ENCODE measurements at regions not wholly inside any gene's neighbourhood (a gene's known extent, or its start where the extent isn't known, plus 50 kb on each side); places are given as distances from the start of the nearest gene placed in this dataset.

DNA sequence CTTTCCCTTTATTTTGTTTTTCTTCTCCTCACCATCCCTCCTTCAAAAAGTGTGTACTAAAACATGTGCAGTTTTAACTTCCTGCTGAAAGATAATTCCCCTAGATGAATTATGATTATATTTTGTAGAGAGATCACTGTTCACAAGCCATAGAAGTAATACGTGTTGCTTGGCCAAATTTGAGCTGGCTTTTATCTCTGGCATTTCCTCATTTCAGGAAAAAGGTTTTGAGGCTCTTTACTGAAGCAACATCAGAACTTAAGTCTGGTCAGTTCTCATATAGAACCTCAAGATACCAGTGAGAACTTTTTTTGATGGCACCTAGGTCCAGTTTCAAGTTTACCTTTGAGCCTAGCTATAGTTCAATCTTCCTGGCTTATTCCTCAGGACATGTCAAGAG, 463.3 kb downstream of the INHBA start:
- Histone ChIP-seq H3K36me3 (no peaks in the 10 kb centered on the region), H3K27me3 (no peaks in the 10 kb centered on the region), H3K9me3 (no peaks in the 10 kb centered on the region), H3K27ac (no peak overlapping the region), H3K4me1 (no peaks in the 10 kb centered on the region), H3K4me3 (no peak overlapping the region)
- intact Hi-C loops (cut with DNase I) = no loop called here
- TF ChIP-seq, protein P1, sequence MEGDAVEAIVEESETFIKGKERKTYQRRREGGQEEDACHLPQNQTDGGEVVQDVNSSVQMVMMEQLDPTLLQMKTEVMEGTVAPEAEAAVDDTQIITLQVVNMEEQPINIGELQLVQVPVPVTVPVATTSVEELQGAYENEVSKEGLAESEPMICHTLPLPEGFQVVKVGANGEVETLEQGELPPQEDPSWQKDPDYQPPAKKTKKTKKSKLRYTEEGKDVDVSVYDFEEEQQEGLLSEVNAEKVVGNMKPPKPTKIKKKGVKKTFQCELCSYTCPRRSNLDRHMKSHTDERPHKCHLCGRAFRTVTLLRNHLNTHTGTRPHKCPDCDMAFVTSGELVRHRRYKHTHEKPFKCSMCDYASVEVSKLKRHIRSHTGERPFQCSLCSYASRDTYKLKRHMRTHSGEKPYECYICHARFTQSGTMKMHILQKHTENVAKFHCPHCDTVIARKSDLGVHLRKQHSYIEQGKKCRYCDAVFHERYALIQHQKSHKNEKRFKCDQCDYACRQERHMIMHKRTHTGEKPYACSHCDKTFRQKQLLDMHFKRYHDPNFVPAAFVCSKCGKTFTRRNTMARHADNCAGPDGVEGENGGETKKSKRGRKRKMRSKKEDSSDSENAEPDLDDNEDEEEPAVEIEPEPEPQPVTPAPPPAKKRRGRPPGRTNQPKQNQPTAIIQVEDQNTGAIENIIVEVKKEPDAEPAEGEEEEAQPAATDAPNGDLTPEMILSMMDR (IDR thresholded peaks at IDR 0.05) = no peak
- no peak for ATAC-seq
- DNase-seq = no peak

DNA sequence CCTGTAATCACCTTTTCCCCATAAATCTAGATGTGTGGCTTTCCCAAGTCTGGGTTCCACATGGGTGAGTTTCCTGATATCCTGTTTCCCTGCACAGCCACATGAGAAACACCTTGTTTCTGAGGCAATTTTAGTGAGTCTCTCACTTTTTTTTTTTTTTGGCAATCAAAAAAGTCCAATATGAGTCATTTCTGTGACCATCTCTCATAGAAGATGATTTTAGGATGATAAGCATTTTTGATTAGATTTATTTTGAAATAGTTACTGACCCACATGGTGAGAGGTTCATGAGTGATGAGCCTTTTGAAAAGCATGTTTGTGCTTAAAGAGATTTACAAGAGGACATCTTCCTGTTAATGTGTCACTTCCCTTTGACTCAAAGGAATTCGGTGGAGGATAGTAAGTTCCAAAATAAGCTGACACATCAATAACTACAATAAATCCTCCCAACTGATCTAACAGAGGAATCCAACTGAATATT, 464.0 kb downstream of the INHBA start:
- intact Hi-C loops (cut with DNase I) = no loop called here
- TF ChIP-seq, protein P1 (IDR thresholded peaks at IDR 0.05) = no peak
- H3K36me3 ChIP-seq = no peaks in the 10 kb centered on the region

DNA sequence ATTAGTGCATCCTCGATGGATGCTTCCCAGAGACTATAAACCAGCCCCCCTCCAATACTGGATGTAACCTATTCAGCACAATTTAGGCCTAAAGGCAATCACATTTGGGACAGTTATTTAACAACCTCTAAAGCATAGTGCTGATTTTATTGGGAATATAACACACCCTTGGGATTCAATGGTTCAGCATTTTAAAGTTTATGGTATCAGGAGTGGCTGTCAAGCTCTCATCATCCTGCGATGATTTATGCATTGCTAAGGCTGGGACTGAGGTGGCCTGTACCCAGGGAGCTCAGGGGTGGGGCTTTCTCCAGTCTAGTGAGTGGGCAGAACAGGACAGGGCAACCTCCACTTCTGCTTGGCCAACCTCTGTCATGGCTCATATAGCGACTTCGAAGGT, 464.9 kb downstream of the INHBA start:
- ATAC-seq = no peak
- no peaks in the 10 kb centered on the region for H3K36me3 ChIP-seq
- no peaks in the 10 kb centered on the region for H3K27me3 ChIP-seq
- H3K27ac ChIP-seq = no peak overlapping the region
- H3K4me1 ChIP-seq = no peaks in the 10 kb centered on the region
- intact Hi-C loops (cut with DNase I) = no loop called here
- TF ChIP-seq, protein P1 (IDR thresholded peaks at IDR 0.05) = no peak
- no peaks in the 10 kb centered on the region for H3K9me3 ChIP-seq
- DNase-seq = no peak
- H3K4me3 ChIP-seq = no peak overlapping the region

More for the DNA sequence above, 464.0 kb downstream of the INHBA start:
- DNase-seq (no peak), ATAC-seq (no peak)
- Histone ChIP-seq H3K27ac (no peak overlapping the region), H3K9me3 (no peaks in the 10 kb centered on the region), H3K4me1 (no peaks in the 10 kb centered on the region), H3K27me3 (no peaks in the 10 kb centered on the region), H3K4me3 (no peak overlapping the region)

DNA sequence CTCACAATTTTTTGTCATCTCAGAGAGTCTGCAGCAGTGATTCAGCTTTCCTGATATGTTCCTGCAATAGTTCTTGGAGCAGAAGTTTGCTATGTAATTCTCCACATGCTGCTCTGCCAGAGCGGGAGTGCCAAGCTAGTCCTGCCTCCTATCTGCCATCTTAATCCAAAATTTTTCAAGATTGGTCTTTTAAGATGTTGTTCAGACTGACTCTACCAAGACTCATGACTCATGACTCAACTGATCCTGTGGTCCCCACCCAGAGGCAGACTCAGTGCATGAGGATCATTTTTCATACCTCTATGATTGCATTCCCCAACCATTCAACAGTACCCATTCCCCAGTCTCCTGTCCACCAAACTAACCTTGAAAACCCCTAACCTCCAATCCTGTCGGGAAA, 470.8 kb downstream of the INHBA start:
- ATAC-seq (no peak), DNase-seq (no peak)
- Histone ChIP-seq H3K4me3 (no peak overlapping the region), H3K36me3 (no peaks in the 10 kb centered on the region), H3K9me3 (peaks cover 0 to 22% of the 10 kb centered on the region in 2 donors), H3K27me3 (no peaks in the 10 kb centered on the region), H3K27ac (no peak overlapping the region), H3K4me1 (no peaks in the 10 kb centered on the region)
- TF ChIP-seq, protein P1 (IDR thresholded peaks at IDR 0.05) = no peak
- intact Hi-C loops (cut with DNase I) = no loop called here

DNA sequence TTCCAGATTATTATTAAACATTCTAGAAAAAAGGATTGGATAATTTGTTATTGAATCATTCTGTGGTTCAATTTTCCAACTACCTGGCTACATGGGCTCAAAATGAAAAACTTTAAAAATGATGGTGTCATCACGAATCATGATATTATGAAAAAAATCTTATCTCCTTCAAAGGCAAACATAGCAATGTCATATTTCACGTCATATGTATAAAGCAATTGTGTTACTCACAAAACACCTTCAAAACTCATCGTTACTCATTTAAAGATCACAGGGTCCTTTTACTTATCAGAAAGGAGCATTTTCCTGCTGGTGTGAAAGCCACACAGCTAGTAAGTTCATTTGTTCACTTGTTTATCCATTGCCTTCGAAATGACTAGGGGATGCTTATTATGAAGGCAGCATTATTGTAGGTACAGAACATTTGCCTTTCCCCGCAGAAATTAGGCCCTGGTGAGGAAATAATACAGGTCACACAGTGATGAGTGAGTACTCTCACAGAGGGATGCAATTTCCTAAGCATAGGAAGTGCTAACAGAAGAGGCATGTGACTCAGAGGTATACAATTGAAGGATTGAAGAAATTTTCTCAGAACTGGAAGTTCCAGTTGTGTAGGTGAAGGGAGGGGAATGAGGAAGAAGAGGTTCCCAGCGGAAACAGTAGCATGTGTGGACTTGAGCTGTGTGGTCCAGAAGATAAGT, 478.7 kb downstream of the INHBA start:
- H3K4me1 ChIP-seq = no peaks in the 10 kb centered on the region
- no peak overlapping the region for H3K4me3 ChIP-seq
- peaks cover 0 to 9% of the 10 kb centered on the region in 2 donors for H3K27me3 ChIP-seq
- peaks cover 0 to 3% of the 10 kb centered on the region in 2 donors for H3K9me3 ChIP-seq
- intact Hi-C loops (cut with DNase I) = no loop called here
- TF ChIP-seq, protein P1 (IDR thresholded peaks at IDR 0.05) = no peak
- no peaks in the 10 kb centered on the region for H3K36me3 ChIP-seq
- peak; percentile 39 for ATAC-seq
- no peak overlapping the region for H3K27ac ChIP-seq
- DNase-seq = peak in 1 of 4 donors; percentile 17

Data from left lung (tissue), 4 donors.